ENCODE measurements at regions not wholly inside any gene's neighbourhood (a gene's known extent, or its start where the extent isn't known, plus 50 kb on each side); places are given as distances from the start of the nearest gene placed in this dataset.

DNA sequence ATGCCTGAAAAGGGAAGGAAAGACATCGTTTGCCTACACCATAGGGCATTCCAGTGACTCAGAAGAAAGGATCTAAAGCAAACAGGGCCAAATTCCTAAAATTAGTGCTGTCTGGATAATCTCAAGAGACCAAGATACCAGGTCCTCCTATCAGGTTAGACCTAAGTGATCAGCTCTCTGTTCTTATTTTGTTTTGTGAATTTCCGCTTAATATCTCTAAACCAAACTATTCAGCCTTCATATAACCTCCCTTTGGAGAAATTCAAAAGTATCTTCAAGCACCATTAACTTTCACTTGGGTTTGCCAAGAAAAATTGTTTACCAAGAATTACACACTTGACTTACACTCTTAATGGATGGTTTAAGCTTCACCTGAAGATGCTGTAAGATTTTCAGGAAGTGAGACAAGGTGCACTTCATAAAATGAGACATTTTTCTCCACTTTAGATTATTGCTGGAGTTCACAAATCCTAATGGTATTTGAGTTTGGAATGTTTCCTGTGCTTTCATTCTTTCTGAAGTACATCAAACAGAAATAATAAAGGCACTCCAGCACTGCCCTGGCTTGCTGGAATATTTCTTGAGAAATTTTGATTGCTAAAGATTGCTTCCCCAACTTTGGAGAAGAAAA lies 376.1 kb downstream of the LMO7 start:
- no peak for TF ChIP-seq GABPA (IDR thresholded peaks at IDR 0.05; ENCODE audit: low read depth)
- TF ChIP-seq, protein P1, sequence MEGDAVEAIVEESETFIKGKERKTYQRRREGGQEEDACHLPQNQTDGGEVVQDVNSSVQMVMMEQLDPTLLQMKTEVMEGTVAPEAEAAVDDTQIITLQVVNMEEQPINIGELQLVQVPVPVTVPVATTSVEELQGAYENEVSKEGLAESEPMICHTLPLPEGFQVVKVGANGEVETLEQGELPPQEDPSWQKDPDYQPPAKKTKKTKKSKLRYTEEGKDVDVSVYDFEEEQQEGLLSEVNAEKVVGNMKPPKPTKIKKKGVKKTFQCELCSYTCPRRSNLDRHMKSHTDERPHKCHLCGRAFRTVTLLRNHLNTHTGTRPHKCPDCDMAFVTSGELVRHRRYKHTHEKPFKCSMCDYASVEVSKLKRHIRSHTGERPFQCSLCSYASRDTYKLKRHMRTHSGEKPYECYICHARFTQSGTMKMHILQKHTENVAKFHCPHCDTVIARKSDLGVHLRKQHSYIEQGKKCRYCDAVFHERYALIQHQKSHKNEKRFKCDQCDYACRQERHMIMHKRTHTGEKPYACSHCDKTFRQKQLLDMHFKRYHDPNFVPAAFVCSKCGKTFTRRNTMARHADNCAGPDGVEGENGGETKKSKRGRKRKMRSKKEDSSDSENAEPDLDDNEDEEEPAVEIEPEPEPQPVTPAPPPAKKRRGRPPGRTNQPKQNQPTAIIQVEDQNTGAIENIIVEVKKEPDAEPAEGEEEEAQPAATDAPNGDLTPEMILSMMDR (IDR thresholded peaks at IDR 0.05; ENCODE audit: insufficient read depth, low read length) = no peak
- TF ChIP-seq, protein P2, sequence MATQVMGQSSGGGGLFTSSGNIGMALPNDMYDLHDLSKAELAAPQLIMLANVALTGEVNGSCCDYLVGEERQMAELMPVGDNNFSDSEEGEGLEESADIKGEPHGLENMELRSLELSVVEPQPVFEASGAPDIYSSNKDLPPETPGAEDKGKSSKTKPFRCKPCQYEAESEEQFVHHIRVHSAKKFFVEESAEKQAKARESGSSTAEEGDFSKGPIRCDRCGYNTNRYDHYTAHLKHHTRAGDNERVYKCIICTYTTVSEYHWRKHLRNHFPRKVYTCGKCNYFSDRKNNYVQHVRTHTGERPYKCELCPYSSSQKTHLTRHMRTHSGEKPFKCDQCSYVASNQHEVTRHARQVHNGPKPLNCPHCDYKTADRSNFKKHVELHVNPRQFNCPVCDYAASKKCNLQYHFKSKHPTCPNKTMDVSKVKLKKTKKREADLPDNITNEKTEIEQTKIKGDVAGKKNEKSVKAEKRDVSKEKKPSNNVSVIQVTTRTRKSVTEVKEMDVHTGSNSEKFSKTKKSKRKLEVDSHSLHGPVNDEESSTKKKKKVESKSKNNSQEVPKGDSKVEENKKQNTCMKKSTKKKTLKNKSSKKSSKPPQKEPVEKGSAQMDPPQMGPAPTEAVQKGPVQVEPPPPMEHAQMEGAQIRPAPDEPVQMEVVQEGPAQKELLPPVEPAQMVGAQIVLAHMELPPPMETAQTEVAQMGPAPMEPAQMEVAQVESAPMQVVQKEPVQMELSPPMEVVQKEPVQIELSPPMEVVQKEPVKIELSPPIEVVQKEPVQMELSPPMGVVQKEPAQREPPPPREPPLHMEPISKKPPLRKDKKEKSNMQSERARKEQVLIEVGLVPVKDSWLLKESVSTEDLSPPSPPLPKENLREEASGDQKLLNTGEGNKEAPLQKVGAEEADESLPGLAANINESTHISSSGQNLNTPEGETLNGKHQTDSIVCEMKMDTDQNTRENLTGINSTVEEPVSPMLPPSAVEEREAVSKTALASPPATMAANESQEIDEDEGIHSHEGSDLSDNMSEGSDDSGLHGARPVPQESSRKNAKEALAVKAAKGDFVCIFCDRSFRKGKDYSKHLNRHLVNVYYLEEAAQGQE (IDR thresholded peaks at IDR 0.05; ENCODE audit: insufficient replicate concordance, low read depth) = no peak
- no peak for TF ChIP-seq POLR2AphosphoS5 (IDR thresholded peaks at IDR 0.05; ENCODE audit: low read depth)
